Mammary epithelial cell (primary cell): ENCODE measurements at regions not wholly inside any gene's neighbourhood (a gene's known extent, or its start where the extent isn't known, plus 50 kb on each side); places are given as distances from the start of the nearest gene placed in this dataset.

Experiments
- EZH2 ChIP-seq: IDR thresholded peaks from 2 replicates; pipeline ENCODE4 v1.6.1; 2012; ENCODE audit warnings: low read length, inconsistent platforms, borderline replicate concordance
- TF ChIP-seq, protein P1 (sequence below), 2 donors: IDR thresholded peaks in 1 of 2; conservative IDR thresholded peaks in 1 of 2; 2 replicates each; pipeline ENCODE4 v1.5.1; 2011 to 2012; ENCODE audit warnings: inconsistent platforms in 2 of 2, low read length in 2 of 2, mild to moderate bottlenecking in 2 of 2, control low read depth in 1 of 2, low read depth in 1 of 2; ENCODE audit not compliant: insufficient read depth in 1 of 2; ENCODE audit errors: extremely low read depth in 1 of 2

DNA sequence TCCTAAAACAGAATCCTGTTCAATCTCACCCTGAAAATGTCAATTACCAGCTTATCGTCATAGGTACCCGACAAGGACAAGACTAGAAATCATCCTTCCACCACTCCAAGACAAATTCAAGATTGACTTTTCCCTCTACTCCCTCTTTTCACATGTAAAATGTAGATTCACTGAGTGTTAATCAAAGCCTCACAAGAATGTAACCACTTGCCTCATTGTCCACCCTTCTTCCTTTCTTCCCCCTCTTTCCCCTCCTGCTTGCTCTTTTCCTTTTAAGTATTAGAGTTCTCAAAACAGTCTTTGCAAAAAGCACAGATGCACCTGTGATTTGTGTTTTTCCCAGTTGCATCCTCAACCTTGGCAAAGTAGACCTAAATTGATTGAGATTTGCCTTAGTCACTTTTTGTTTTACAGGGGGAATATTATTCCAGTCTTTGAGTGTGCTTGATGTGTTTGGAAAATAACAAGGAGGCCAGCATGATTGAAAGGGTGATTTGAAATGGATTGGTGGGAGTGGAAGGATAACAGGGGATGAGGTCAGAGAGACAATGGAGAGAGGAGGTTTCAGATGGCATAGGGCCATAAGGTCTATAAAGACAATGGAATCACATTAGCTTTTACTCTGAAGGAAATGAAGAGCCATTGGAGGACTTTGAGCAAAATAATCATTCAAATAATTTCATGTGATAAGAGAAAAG is 231.3 kb upstream of the TYRP1 start:
- TF ChIP-seq EZH2, result no peak
- TF ChIP-seq, protein P1, sequence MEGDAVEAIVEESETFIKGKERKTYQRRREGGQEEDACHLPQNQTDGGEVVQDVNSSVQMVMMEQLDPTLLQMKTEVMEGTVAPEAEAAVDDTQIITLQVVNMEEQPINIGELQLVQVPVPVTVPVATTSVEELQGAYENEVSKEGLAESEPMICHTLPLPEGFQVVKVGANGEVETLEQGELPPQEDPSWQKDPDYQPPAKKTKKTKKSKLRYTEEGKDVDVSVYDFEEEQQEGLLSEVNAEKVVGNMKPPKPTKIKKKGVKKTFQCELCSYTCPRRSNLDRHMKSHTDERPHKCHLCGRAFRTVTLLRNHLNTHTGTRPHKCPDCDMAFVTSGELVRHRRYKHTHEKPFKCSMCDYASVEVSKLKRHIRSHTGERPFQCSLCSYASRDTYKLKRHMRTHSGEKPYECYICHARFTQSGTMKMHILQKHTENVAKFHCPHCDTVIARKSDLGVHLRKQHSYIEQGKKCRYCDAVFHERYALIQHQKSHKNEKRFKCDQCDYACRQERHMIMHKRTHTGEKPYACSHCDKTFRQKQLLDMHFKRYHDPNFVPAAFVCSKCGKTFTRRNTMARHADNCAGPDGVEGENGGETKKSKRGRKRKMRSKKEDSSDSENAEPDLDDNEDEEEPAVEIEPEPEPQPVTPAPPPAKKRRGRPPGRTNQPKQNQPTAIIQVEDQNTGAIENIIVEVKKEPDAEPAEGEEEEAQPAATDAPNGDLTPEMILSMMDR (conservative IDR thresholded peaks at IDR 0.05 in 1 of 2, IDR thresholded peaks at IDR 0.05 in 1 of 2; ENCODE audit: extremely low read depth in 1 of 2, insufficient read depth in 1 of 2, low read depth in 1 of 2, low read length in 2 of 2), result no peak
